GM12865 (cell line): ENCODE measurements at regions not wholly inside any gene's neighbourhood (a gene's known extent, or its start where the extent isn't known, plus 50 kb on each side); places are given as distances from the start of the nearest gene placed in this dataset.

Experiments used
- DNase-seq: peaks from one replicate; pipeline ENCODE4 v3.0.0; 2010; ENCODE audit warnings: low read depth
- H3K4me3 ChIP-seq: 2 replicates; pipeline ENCODE4 v1.5.1; 2011; ENCODE audit warnings: mild to moderate bottlenecking, low read depth, low read length, control low read depth
- TF ChIP-seq, protein P1 (sequence below): IDR thresholded peaks from 2 replicates; pipeline ENCODE4 v1.5.1; 2011; ENCODE audit warnings: low read length, control low read depth, low read depth, inconsistent platforms; ENCODE audit not compliant: insufficient read depth; ENCODE audit errors: missing control alignments

DNA sequence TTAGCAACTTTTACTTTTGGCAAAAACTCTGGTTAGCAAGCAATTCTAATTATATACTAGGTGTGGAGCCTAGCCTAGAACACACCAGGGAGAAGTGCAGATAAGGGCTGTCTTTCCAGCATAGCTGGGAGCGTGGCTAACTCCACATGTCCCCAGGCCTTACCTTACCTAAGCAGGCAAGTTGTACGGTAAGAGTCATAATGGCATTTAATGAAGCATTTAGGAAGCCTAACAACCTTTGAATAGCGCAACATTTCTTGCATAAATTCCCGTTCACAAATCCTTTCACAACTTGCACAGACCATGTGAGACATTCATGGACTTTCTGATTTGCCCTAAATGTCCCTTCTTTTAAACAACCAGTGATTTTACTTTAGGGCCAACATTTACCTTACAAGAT is 917.4 kb upstream of the ACO1 start:
- H3K4me3 ChIP-seq, result no peak overlapping the region
- TF ChIP-seq, protein P1, sequence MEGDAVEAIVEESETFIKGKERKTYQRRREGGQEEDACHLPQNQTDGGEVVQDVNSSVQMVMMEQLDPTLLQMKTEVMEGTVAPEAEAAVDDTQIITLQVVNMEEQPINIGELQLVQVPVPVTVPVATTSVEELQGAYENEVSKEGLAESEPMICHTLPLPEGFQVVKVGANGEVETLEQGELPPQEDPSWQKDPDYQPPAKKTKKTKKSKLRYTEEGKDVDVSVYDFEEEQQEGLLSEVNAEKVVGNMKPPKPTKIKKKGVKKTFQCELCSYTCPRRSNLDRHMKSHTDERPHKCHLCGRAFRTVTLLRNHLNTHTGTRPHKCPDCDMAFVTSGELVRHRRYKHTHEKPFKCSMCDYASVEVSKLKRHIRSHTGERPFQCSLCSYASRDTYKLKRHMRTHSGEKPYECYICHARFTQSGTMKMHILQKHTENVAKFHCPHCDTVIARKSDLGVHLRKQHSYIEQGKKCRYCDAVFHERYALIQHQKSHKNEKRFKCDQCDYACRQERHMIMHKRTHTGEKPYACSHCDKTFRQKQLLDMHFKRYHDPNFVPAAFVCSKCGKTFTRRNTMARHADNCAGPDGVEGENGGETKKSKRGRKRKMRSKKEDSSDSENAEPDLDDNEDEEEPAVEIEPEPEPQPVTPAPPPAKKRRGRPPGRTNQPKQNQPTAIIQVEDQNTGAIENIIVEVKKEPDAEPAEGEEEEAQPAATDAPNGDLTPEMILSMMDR, result no peak
- DNase-seq, result no peak

DNA sequence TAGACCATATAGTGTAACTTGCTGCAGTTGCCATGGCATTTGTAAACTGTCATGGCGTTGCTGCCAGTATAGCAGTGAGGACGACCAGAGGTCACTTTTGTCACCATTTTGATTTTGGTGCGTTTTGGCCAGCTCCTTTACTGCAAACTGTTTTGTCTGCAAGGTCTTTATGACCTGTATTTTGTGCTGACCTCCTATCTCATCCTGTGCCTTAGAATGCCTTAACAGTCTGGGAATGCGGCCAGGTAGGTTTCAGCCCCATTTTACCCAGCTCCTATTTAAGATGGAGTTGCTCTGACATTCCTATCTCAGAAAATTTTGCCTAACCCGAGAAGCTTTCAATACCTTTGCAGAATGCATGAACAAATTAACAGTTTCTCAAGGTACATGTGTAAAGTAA is 914.4 kb upstream of the ACO1 start:
- DNase-seq, result no peak
- TF ChIP-seq, protein P1, result no peak

DNA sequence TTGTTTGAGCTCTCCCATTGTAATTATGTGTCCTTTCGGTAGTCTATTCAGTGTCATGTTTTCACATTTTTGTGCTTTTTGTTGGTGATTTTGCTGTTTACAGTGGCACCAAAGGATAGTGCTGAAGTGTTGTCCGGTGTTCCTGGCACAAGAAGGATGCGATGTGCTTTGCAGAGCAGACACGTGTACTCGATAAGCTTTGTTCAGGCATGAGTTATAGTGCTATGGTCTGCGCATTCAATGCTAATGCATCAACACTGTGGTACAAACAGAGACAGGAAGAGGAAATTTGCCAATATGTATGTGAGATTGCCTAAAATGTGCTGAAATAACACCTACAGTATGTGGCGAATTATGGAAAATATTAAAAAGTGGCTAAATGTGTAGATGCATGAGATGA is 913.4 kb upstream of the ACO1 start:
- TF ChIP-seq, protein P1, result no peak

More for the DNA sequence above, 914.4 kb upstream of the ACO1 start:
- no peak overlapping the region for H3K4me3 ChIP-seq

DNA sequence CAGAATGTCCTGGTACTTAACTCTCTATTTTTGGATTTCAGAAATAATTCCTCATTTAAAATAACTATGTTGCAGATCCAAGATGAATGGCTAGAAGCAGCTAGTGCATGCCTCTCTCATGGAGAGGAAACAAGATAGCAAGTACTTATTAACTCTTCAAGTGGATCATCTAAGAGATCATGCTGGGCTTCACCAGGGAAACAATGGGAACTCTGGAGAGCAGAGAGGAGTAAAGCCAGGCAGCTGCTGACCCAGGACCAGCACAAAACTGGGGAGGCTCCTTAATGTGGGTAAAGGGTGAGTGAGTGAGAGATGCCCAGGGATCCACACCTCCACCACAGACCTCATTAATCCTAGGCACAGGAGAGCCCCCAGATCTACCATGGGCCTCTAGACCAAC is 897.8 kb upstream of the ACO1 start:
- TF ChIP-seq, protein P1, result no peak
- no peak for DNase-seq
- H3K4me3 ChIP-seq, result no peak overlapping the region

More for the DNA sequence above, 913.4 kb upstream of the ACO1 start:
- H3K4me3 ChIP-seq, result no peak overlapping the region
- DNase-seq, result no peak

DNA sequence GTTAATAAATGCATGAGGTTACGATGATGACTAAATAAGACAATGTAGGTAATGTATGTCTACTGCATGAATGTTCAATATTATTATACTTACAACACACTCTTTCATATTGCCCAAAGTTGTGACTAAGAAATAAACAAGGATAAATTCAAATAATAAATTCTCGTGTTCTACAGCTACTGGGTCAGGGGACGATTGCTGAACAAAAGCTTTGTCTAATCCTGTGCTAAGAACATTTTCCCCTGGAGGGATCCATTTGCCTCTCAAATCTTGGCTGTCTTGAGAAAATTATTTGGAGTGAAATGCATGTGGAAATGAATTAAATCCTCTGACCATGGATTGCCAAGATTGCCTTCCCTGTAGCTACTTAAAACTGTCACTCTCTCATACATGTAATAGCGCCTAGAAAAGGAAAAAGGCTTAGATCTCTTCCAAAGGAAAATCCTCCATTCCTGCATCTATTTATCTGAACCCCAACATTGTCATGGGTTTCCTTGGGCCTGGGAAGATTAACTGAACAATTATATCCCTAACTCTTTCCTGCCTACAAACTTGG is 893.8 kb upstream of the ACO1 start:
- TF ChIP-seq, protein P1, result no peak
- no peak for DNase-seq
- H3K4me3 ChIP-seq, result no peak overlapping the region

DNA sequence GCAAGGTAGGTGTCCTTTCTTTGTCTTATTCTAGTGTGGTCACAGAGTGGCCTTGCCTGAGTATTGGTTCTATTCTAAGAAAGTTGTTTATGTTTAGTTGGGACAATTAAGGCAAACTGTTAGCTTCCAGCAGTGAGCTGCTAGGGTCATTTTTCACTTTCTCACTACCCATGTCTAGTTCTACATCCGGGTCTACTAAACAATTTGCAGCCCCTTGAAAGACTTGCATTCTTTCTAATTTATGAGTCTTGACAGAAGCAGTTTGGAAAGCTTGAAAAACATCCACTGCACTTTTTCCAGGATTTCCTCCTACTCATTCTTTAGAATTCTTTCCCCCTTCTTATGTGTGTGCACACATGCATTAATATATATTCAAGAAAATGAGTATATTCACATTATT is 892.2 kb upstream of the ACO1 start:
- no peak overlapping the region for H3K4me3 ChIP-seq
- no peak for DNase-seq
- TF ChIP-seq, protein P1, result no peak

DNA sequence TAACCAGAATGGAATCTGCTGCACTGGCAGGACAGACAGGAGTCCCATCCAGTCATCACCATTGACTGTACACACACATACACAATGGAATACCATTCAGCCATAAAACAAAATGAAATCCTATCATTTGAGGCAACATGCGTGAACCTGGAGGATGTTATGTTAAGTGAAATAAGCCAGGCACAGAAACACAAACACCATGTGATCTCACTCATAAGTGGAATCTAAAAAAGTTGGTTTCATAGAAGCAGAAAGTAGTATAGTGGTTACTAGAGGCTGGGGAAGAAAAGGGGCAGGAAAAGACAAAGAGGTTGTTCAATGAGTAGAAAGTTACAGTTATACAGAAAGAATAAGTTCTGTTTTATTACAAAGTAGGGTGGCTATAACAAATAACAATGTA is 884.0 kb upstream of the ACO1 start:
- H3K4me3 ChIP-seq, result no peak overlapping the region
- TF ChIP-seq, protein P1, result no peak
- peak; percentile 10 for DNase-seq
